Kasumi-1 (cell line): ENCODE measurements at regions not wholly inside any gene's neighbourhood (a gene's known extent, or its start where the extent isn't known, plus 50 kb on each side); places are given as distances from the start of the nearest gene placed in this dataset.
"Not testable (repeated sequence)": the region's sequence is repeated elsewhere in the genome, so short reads cannot be mapped to it uniquely, and the experiment has no call there.

ENCODE experiments used
- DNase-seq, 2 experiments: peaks; one replicate each; lab custom pipeline; 2025; lab: John Stamatoyannopoulos, UW

- DNase-seq = no peak
Measured at GRCh38 chrX:150212672-150213480, 150.2 kb upstream of the MAMLD1 start.

GRCh38 chrX:150213481-150214030, 149.6 kb upstream of the MAMLD1 start:
- DNase-seq = no peak

- DNase-seq = not testable (repeated sequence)
Measured at GRCh38 chrX:150216000-150216399, 147.1 kb upstream of the MAMLD1 start.

- no peak for DNase-seq
Measured at GRCh38 chrX:150216716-150217115, 146.4 kb upstream of the MAMLD1 start.

GRCh38 chrX:150217609-150218008, 145.5 kb upstream of the MAMLD1 start:
- DNase-seq = no peak

GRCh38 chrX:150219374-150220185, 143.5 kb upstream of the MAMLD1 start:
- no peak for DNase-seq

- DNase-seq = no peak
Measured at GRCh38 chrX:150223176-150224015, 139.7 kb upstream of the MAMLD1 start.

- DNase-seq = no peak
Measured at GRCh38 chrX:150224676-150225075, 138.4 kb upstream of the MAMLD1 start.

- no peak for DNase-seq
Measured at GRCh38 chrX:150225266-150225665, 137.9 kb upstream of the MAMLD1 start.

GRCh38 chrX:150225756-150226155, 137.4 kb upstream of the MAMLD1 start:
- no peak for DNase-seq

GRCh38 chrX:150226223-150226965, 136.7 kb upstream of the MAMLD1 start:
- no peak for DNase-seq

GRCh38 chrX:150227321-150227860, 135.7 kb upstream of the MAMLD1 start:
- DNase-seq = peak in 1 of 2 experiments; percentile 1

GRCh38 chrX:150227873-150228410, 135.2 kb upstream of the MAMLD1 start:
- no peak for DNase-seq

- no peak for DNase-seq
Measured at GRCh38 chrX:150228431-150228830, 134.7 kb upstream of the MAMLD1 start.

- no peak for DNase-seq
Measured at GRCh38 chrX:150229030-150229429, 134.1 kb upstream of the MAMLD1 start.

- no peak for DNase-seq
Measured at GRCh38 chrX:150229481-150229880, 133.6 kb upstream of the MAMLD1 start.

- DNase-seq = not testable (repeated sequence)
Measured at GRCh38 chrX:150230952-150231351, 132.2 kb upstream of the MAMLD1 start.

GRCh38 chrX:150231368-150231767, 131.7 kb upstream of the MAMLD1 start:
- not testable (repeated sequence) for DNase-seq

GRCh38 chrX:150232222-150232621, 130.9 kb upstream of the MAMLD1 start:
- DNase-seq = not testable (repeated sequence)

- DNase-seq = no peak
Measured at GRCh38 chrX:150234126-150234525, 129.0 kb upstream of the MAMLD1 start.

GRCh38 chrX:150236327-150236726, 126.8 kb upstream of the MAMLD1 start:
- DNase-seq = no peak
